Liver (tissue), 8 donors: ENCODE measurements at regions not wholly inside any gene's neighbourhood (a gene's known extent, or its start where the extent isn't known, plus 50 kb on each side); places are given as distances from the start of the nearest gene placed in this dataset.

Source experiments
- DNase-seq: peaks from one replicate; pipeline ENCODE4 v3.0.0-alpha.2; 2017; ENCODE audit warnings: low spot score
- H3K27ac ChIP-seq, 2 donors: one replicate each; pipeline ENCODE4 v1.7.0; 2013; ENCODE audit warnings: inconsistent platforms in 2 of 2, low read length in 2 of 2, control low read depth in 1 of 2, low read depth in 1 of 2, mild to moderate bottlenecking in 1 of 2
- H3K27me3 ChIP-seq, 4 donors: one replicate each; pipeline versions ENCODE4 v1.6.1 to v1.7.0; 2013; ENCODE audit warnings: low read length in 3 of 4, inconsistent platforms in 1 of 4, mild to moderate bottlenecking in 1 of 4, moderate library complexity in 1 of 4; ENCODE audit not compliant: control insufficient read depth in 4 of 4, insufficient read depth in 4 of 4
- H3K36me3 ChIP-seq, 4 donors: one replicate each; pipeline versions ENCODE4 v1.6.1 to v1.7.0; 2013; ENCODE audit warnings: low read length in 3 of 4, mild to moderate bottlenecking in 3 of 4, low read depth in 1 of 4, moderate library complexity in 1 of 4; ENCODE audit not compliant: control insufficient read depth in 4 of 4, insufficient read depth in 3 of 4
- H3K4me1 ChIP-seq, 4 donors: one replicate each; pipeline versions ENCODE4 v1.6.1 to v1.7.0; 2013; ENCODE audit warnings: low read length in 3 of 4, mild to moderate bottlenecking in 3 of 4, moderate library complexity in 1 of 4; ENCODE audit not compliant: control insufficient read depth in 4 of 4, insufficient read depth in 4 of 4
- H3K4me3 ChIP-seq, 3 donors: one replicate each; pipeline versions ENCODE4 v1.6.1 to v1.7.0; 2013; ENCODE audit warnings: low read length in 3 of 3, control low read depth in 1 of 3, low read depth in 1 of 3, mild to moderate bottlenecking in 1 of 3
- H3K9ac ChIP-seq, 2 donors: one replicate each; pipeline ENCODE4 v1.7.0; 2013; ENCODE audit warnings: low read length in 2 of 2, mild to moderate bottlenecking in 2 of 2, moderate library complexity in 2 of 2, control low read depth in 1 of 2, low read depth in 1 of 2
- H3K9me3 ChIP-seq, 4 donors: one replicate each; pipeline versions ENCODE4 v1.6.1 to v1.7.0; 2013; ENCODE audit warnings: low read length in 3 of 4; ENCODE audit not compliant: control insufficient read depth in 4 of 4
- EGR1 ChIP-seq, 2 donors: IDR thresholded peaks; 2 replicates each; pipeline ENCODE4 v1.6.1; 2016 to 2018; ENCODE audit warnings: antibody characterized with exemption in 2 of 2, low read depth in 2 of 2
- FOXA1 ChIP-seq: IDR thresholded peaks from 2 replicates; pipeline ENCODE4 v1.6.1; 2016; ENCODE audit warnings: antibody characterized with exemption
- FOXA2 ChIP-seq: IDR thresholded peaks from 2 replicates; pipeline ENCODE4 v1.6.1; 2016; ENCODE audit warnings: antibody characterized with exemption
- GABPA ChIP-seq, 2 donors: IDR thresholded peaks in 1 of 2; conservative IDR thresholded peaks in 1 of 2; 2 replicates each; pipeline ENCODE4 v1.6.1; 2016; ENCODE audit warnings: antibody characterized with exemption in 2 of 2, mild to moderate bottlenecking in 1 of 2, moderate library complexity in 1 of 2
- MAX ChIP-seq: IDR thresholded peaks from 2 replicates; pipeline ENCODE4 v1.6.1; 2016; ENCODE audit warnings: antibody characterized with exemption
- NR2F2 ChIP-seq: IDR thresholded peaks from 2 replicates; pipeline ENCODE4 v1.6.1; 2016; ENCODE audit warnings: antibody characterized with exemption
- SP1 ChIP-seq: IDR thresholded peaks from 2 replicates; pipeline ENCODE4 v1.6.1; 2018; ENCODE audit warnings: antibody characterized with exemption, mild to moderate bottlenecking
- TAF1 ChIP-seq: conservative IDR thresholded peaks from 2 replicates; pipeline ENCODE4 v1.6.1; 2016; ENCODE audit warnings: antibody characterized with exemption, mild to moderate bottlenecking
- YY1 ChIP-seq: IDR thresholded peaks from 2 replicates; pipeline ENCODE4 v1.6.1; 2016; ENCODE audit warnings: antibody characterized with exemption, mild to moderate bottlenecking
- ZBTB33 ChIP-seq: IDR thresholded peaks from 2 replicates; pipeline ENCODE4 v1.6.1; 2016; ENCODE audit warnings: antibody characterized with exemption
- WGBS: extraction: QIAGEN DNeasy Blood & Tissue Kit; methylation state at CpG from one replicate; pipeline ENCODE4 v1.1.7; 2013; 5-methylcytosine and 5-hydroxymethylcytosine counted together
- TF ChIP-seq, protein P1 (sequence below): fragments of 150-350 bp; IDR thresholded peaks from 2 replicates; pipeline ENCODE4 v1.5.1; 2017; ENCODE audit warnings: improper control_type of control experiment, low read depth, low read length; ENCODE audit not compliant: missing input control
- TF ChIP-seq, protein P2 (sequence below): IDR thresholded peaks from 2 replicates; pipeline ENCODE4 v1.6.1; 2016; ENCODE audit warnings: antibody characterized with exemption
- donor health status: healthy.
- donor health status: healthy.
- donor health status: healthy.
- donor health status: healthy.
- donor health status: healthy.

GRCh38 chr13:97112446-97113152 is 109.5 kb upstream of the MBNL2 start:
- WGBS, result 84% methylated on average over 12 of the region's 12 CpGs
- TF ChIP-seq, protein P1, sequence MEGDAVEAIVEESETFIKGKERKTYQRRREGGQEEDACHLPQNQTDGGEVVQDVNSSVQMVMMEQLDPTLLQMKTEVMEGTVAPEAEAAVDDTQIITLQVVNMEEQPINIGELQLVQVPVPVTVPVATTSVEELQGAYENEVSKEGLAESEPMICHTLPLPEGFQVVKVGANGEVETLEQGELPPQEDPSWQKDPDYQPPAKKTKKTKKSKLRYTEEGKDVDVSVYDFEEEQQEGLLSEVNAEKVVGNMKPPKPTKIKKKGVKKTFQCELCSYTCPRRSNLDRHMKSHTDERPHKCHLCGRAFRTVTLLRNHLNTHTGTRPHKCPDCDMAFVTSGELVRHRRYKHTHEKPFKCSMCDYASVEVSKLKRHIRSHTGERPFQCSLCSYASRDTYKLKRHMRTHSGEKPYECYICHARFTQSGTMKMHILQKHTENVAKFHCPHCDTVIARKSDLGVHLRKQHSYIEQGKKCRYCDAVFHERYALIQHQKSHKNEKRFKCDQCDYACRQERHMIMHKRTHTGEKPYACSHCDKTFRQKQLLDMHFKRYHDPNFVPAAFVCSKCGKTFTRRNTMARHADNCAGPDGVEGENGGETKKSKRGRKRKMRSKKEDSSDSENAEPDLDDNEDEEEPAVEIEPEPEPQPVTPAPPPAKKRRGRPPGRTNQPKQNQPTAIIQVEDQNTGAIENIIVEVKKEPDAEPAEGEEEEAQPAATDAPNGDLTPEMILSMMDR, result no peak
- TF ChIP-seq FOXA2, result no peak
- DNase-seq, result no peak
- no peaks in the 10 kb centered on the region for H3K36me3 ChIP-seq
- no peaks in the 10 kb centered on the region for H3K27me3 ChIP-seq
- no peak overlapping the region for H3K27ac ChIP-seq
- H3K9me3 ChIP-seq, result no peaks in the 10 kb centered on the region
- peaks cover 0 to 9% (median 6%) of the 10 kb centered on the region in 4 donors for H3K4me1 ChIP-seq
- no peak overlapping the region for H3K4me3 ChIP-seq
- no peak overlapping the region for H3K9ac ChIP-seq

DNA sequence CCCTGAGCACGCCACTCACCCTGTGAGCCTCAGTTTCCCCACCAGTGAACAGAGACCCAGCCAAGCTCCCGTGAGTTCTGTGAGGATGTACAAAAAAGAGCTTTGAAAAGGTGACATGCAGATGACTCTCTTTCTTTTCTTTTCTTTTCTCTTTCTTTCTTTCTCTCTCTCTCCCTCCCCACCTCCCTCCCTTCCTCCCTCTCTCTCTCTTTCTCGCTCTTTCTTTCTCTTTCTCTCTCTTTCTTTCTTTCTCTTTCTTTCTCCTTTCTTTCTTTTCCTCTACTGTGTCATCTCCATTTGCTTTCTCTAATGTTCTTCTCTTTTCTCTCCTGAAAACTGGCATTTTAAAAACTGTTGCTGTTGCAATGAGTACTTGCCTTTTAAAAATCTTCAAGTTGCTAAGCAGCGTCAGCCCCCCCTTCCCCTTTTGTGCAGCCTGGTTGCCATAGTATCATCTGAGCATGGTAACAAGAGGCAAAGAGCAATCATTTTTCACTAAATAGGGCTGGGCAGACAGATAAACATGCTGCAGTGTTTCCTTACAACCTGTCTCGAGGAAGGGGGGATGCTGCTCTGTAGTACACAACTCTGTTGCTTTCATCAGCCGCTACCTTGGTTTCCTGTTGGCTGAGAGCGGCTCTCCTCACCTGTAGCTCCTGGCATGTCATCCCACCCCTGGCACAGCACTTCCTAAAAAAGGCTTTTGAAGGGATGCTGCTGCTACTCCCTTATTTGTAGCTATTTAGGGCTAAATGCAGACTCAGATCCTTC is 108.7 kb upstream of the MBNL2 start:
- no peak overlapping the region for H3K9ac ChIP-seq
- 79% methylated on average over 7 of the region's 7 CpGs for WGBS

DNA sequence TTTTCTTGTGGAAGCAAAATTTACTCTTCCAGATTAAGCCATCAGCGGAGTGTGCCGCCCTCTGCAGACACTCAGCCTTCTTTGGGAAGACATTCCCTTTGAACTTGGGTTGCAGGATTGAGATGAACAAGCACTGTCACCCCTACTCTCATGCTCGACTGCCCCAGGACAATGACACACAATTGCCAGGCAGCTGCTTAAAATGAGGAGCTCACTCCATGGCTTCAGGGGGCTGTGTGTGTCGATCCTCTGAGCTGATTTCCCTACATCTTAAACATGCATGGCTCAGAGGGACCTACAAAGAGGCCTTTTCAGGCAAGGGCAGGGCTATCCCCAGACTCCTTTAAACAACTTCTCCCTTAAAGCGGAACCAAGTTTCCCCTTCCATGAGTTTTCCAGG is 107.5 kb upstream of the MBNL2 start:
- H3K27me3 ChIP-seq, result no peaks in the 10 kb centered on the region
- H3K4me3 ChIP-seq, result no peak overlapping the region
- no peak for TF ChIP-seq EGR1 (IDR thresholded peaks at IDR 0.05; ENCODE audit: low read depth in 2 of 2)
- TF ChIP-seq FOXA1, result no peak
- TF ChIP-seq, protein P1, result no peak
- no peak for TF ChIP-seq YY1
- no peak for TF ChIP-seq ZBTB33
- TF ChIP-seq SP1, result no peak
- no peak for TF ChIP-seq NR2F2
- no peak for TF ChIP-seq TAF1
- H3K4me1 ChIP-seq, result peaks cover 0 to 6% (median 5%) of the 10 kb centered on the region in 4 donors
- H3K9me3 ChIP-seq, result no peaks in the 10 kb centered on the region
- DNase-seq, result no peak
- 82% methylated on average over 5 of the region's 5 CpGs for WGBS
- no peak overlapping the region for H3K9ac ChIP-seq
- H3K27ac ChIP-seq, result no peak overlapping the region
- no peaks in the 10 kb centered on the region for H3K36me3 ChIP-seq

More for the DNA sequence above, 108.7 kb upstream of the MBNL2 start:
- Histone ChIP-seq H3K4me3 (no peak overlapping the region), H3K27ac (no peak overlapping the region), H3K27me3 (no peaks in the 10 kb centered on the region), H3K36me3 (no peaks in the 10 kb centered on the region), H3K4me1 (peaks cover 0 to 9% (median 6%) of the 10 kb centered on the region in 4 donors), H3K9me3 (no peaks in the 10 kb centered on the region)
- DNase-seq, result no peak
- no peak for TF ChIP-seq GABPA (IDR thresholded peaks at IDR 0.05 in 1 of 2, conservative IDR thresholded peaks at IDR 0.05 in 1 of 2)
- TF ChIP-seq, protein P2, sequence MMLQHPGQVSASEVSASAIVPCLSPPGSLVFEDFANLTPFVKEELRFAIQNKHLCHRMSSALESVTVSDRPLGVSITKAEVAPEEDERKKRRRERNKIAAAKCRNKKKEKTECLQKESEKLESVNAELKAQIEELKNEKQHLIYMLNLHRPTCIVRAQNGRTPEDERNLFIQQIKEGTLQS, result no peak
- no peak for TF ChIP-seq MAX
